Dendritic cell treated with granulocyte-macrophage colony-stimulating factor and Interleukin-4, amounts not matched to agents 40 ng/mL and 50 ng/mL, for 4 days (primary cell): ENCODE measurements at regions not wholly inside any gene's neighbourhood (a gene's known extent, or its start where the extent isn't known, plus 50 kb on each side); places are given as distances from the start of the nearest gene placed in this dataset.

Experiments
- H3K27ac Mint-ChIP-seq: one replicate; pipeline ENCODE4 v1.8.0; 2022; ENCODE audit warnings: mild to moderate bottlenecking, mixed read lengths
- H3K27me3 Mint-ChIP-seq: one replicate; pipeline ENCODE4 v1.8.0; 2022; ENCODE audit warnings: mild to moderate bottlenecking, mixed read lengths
- H3K36me3 Mint-ChIP-seq: one replicate; pipeline ENCODE4 v1.8.0; 2022; ENCODE audit warnings: low read depth, mixed read lengths
- H3K4me1 Mint-ChIP-seq: one replicate; pipeline ENCODE4 v1.8.0; 2022; ENCODE audit warnings: low read depth, mixed read lengths
- H3K4me3 Mint-ChIP-seq: one replicate; pipeline ENCODE4 v1.8.0; 2022; ENCODE audit warnings: mild to moderate bottlenecking, moderate library complexity, mixed read lengths
- H3K9me3 Mint-ChIP-seq: one replicate; pipeline ENCODE4 v1.8.0; 2022; ENCODE audit warnings: mixed read lengths
- intact Hi-C: fragments of 100-400 bp; cut with micrococcal nuclease; formaldehyde crosslinking; loops from one replicate; pipeline ENCODE4 v1.15.0; 2022

GRCh38 chr16:65984296-65984695, 382.2 kb upstream of the CDH5 start:
- Mint-ChIP-seq H3K27me3 (peaks cover 3% of the 10 kb centered on the region), H3K4me1 (no peaks in the 10 kb centered on the region), H3K4me3 (no peak overlapping the region), H3K9me3 (no peaks in the 10 kb centered on the region), H3K27ac (no peak overlapping the region), H3K36me3 (no peaks in the 10 kb centered on the region)
- intact Hi-C loops = no loop called here

- intact Hi-C loops = no loop called here
- Mint-ChIP-seq H3K27me3 (peaks cover 3% of the 10 kb centered on the region), H3K4me1 (no peaks in the 10 kb centered on the region), H3K27ac (no peak overlapping the region), H3K9me3 (no peaks in the 10 kb centered on the region), H3K36me3 (no peaks in the 10 kb centered on the region), H3K4me3 (no peak overlapping the region)
Measured at GRCh38 chr16:65981057-65981456, 385.4 kb upstream of the CDH5 start.

GRCh38 chr16:65975049-65975708, 391.3 kb upstream of the CDH5 start:
- H3K27ac Mint-ChIP-seq = no peak overlapping the region
- intact Hi-C loops = no loop called here
- no peaks in the 10 kb centered on the region for H3K4me1 Mint-ChIP-seq
- H3K9me3 Mint-ChIP-seq = no peaks in the 10 kb centered on the region
- no peak overlapping the region for H3K4me3 Mint-ChIP-seq
- H3K27me3 Mint-ChIP-seq = no peaks in the 10 kb centered on the region
- H3K36me3 Mint-ChIP-seq = no peaks in the 10 kb centered on the region

GRCh38 chr16:65967376-65967775, 399.1 kb upstream of the CDH5 start:
- no peaks in the 10 kb centered on the region for H3K4me1 Mint-ChIP-seq
- intact Hi-C loops = no loop called here
- no peaks in the 10 kb centered on the region for H3K36me3 Mint-ChIP-seq
- no peak overlapping the region for H3K27ac Mint-ChIP-seq
- no peaks in the 10 kb centered on the region for H3K27me3 Mint-ChIP-seq
- H3K9me3 Mint-ChIP-seq = no peaks in the 10 kb centered on the region
- H3K4me3 Mint-ChIP-seq = no peak overlapping the region

GRCh38 chr16:65965628-65966027, 400.9 kb upstream of the CDH5 start:
- Mint-ChIP-seq H3K27me3 (peaks cover 1% of the 10 kb centered on the region), H3K9me3 (no peaks in the 10 kb centered on the region), H3K27ac (no peak overlapping the region), H3K4me1 (no peaks in the 10 kb centered on the region), H3K36me3 (no peaks in the 10 kb centered on the region), H3K4me3 (no peak overlapping the region)
- intact Hi-C loops = no loop called here

GRCh38 chr16:65964752-65965151, 401.7 kb upstream of the CDH5 start:
- no peaks in the 10 kb centered on the region for H3K36me3 Mint-ChIP-seq
- H3K9me3 Mint-ChIP-seq = no peaks in the 10 kb centered on the region
- H3K4me1 Mint-ChIP-seq = no peaks in the 10 kb centered on the region
- H3K27ac Mint-ChIP-seq = no peak overlapping the region
- no peak overlapping the region for H3K4me3 Mint-ChIP-seq
- intact Hi-C loops = no loop called here
- peaks cover 1% of the 10 kb centered on the region for H3K27me3 Mint-ChIP-seq

GRCh38 chr16:65961476-65962143, 404.9 kb upstream of the CDH5 start:
- H3K27ac Mint-ChIP-seq = no peak overlapping the region
- H3K27me3 Mint-ChIP-seq = peaks cover 1% of the 10 kb centered on the region
- no peaks in the 10 kb centered on the region for H3K9me3 Mint-ChIP-seq
- intact Hi-C loops = no loop called here
- no peaks in the 10 kb centered on the region for H3K4me1 Mint-ChIP-seq
- no peak overlapping the region for H3K4me3 Mint-ChIP-seq
- no peaks in the 10 kb centered on the region for H3K36me3 Mint-ChIP-seq

GRCh38 chr16:65959983-65960382, 406.5 kb upstream of the CDH5 start:
- no peak overlapping the region for H3K4me3 Mint-ChIP-seq
- H3K27ac Mint-ChIP-seq = no peak overlapping the region
- H3K9me3 Mint-ChIP-seq = no peaks in the 10 kb centered on the region
- intact Hi-C loops = no loop called here
- no peaks in the 10 kb centered on the region for H3K36me3 Mint-ChIP-seq
- peaks cover 1% of the 10 kb centered on the region for H3K27me3 Mint-ChIP-seq
- H3K4me1 Mint-ChIP-seq = no peaks in the 10 kb centered on the region

GRCh38 chr16:65958086-65958485, 408.4 kb upstream of the CDH5 start:
- intact Hi-C loops = no loop called here
- H3K4me3 Mint-ChIP-seq = no peak overlapping the region
- peaks cover 1% of the 10 kb centered on the region for H3K27me3 Mint-ChIP-seq
- no peaks in the 10 kb centered on the region for H3K4me1 Mint-ChIP-seq
- no peak overlapping the region for H3K27ac Mint-ChIP-seq
- H3K9me3 Mint-ChIP-seq = no peaks in the 10 kb centered on the region
- H3K36me3 Mint-ChIP-seq = no peaks in the 10 kb centered on the region

GRCh38 chr16:65956100-65956499, 410.4 kb upstream of the CDH5 start:
- Mint-ChIP-seq H3K27ac (no peak overlapping the region), H3K4me1 (no peaks in the 10 kb centered on the region), H3K36me3 (no peaks in the 10 kb centered on the region), H3K9me3 (no peaks in the 10 kb centered on the region), H3K27me3 (no peaks in the 10 kb centered on the region), H3K4me3 (no peak overlapping the region)
- intact Hi-C loops = no loop called here

- no peaks in the 10 kb centered on the region for H3K9me3 Mint-ChIP-seq
- H3K27me3 Mint-ChIP-seq = no peaks in the 10 kb centered on the region
- no peak overlapping the region for H3K27ac Mint-ChIP-seq
- intact Hi-C loops = no loop called here
- no peaks in the 10 kb centered on the region for H3K4me1 Mint-ChIP-seq
- no peak overlapping the region for H3K4me3 Mint-ChIP-seq
- no peaks in the 10 kb centered on the region for H3K36me3 Mint-ChIP-seq
Measured at GRCh38 chr16:65954446-65954845, 412.0 kb upstream of the CDH5 start.

- Mint-ChIP-seq H3K9me3 (no peaks in the 10 kb centered on the region), H3K4me3 (no peak overlapping the region), H3K36me3 (no peaks in the 10 kb centered on the region), H3K4me1 (no peaks in the 10 kb centered on the region), H3K27ac (no peak overlapping the region), H3K27me3 (no peaks in the 10 kb centered on the region)
- intact Hi-C loops = no loop called here
Measured at GRCh38 chr16:65950211-65950610, 416.3 kb upstream of the CDH5 start.

GRCh38 chr16:65948361-65948760, 418.1 kb upstream of the CDH5 start:
- H3K27ac Mint-ChIP-seq = no peak overlapping the region
- no peaks in the 10 kb centered on the region for H3K27me3 Mint-ChIP-seq
- intact Hi-C loops = no loop called here
- no peak overlapping the region for H3K4me3 Mint-ChIP-seq
- no peaks in the 10 kb centered on the region for H3K9me3 Mint-ChIP-seq
- H3K4me1 Mint-ChIP-seq = no peaks in the 10 kb centered on the region
- H3K36me3 Mint-ChIP-seq = no peaks in the 10 kb centered on the region

GRCh38 chr16:65947951-65948350, 418.5 kb upstream of the CDH5 start:
- Mint-ChIP-seq H3K4me1 (no peaks in the 10 kb centered on the region), H3K27ac (no peak overlapping the region), H3K36me3 (no peaks in the 10 kb centered on the region), H3K4me3 (no peak overlapping the region), H3K9me3 (no peaks in the 10 kb centered on the region), H3K27me3 (no peaks in the 10 kb centered on the region)
- intact Hi-C loops = no loop called here

- Mint-ChIP-seq H3K9me3 (no peaks in the 10 kb centered on the region), H3K4me1 (no peaks in the 10 kb centered on the region), H3K27ac (no peak overlapping the region), H3K4me3 (no peak overlapping the region), H3K27me3 (no peaks in the 10 kb centered on the region), H3K36me3 (no peaks in the 10 kb centered on the region)
- intact Hi-C loops = no loop called here
Measured at GRCh38 chr16:65945493-65945892, 421.0 kb upstream of the CDH5 start.
